Activated T-cell treated with anti-CD3 and anti-CD28 coated beads, Interleukin-2, amount 50 U/mL, for 72 hours (primary cell): ENCODE measurements at regions not wholly inside any gene's neighbourhood (a gene's known extent, or its start where the extent isn't known, plus 50 kb on each side); places are given as distances from the start of the nearest gene placed in this dataset.
"Not testable (repeated sequence)": the region's sequence is repeated elsewhere in the genome, so short reads cannot be mapped to it uniquely, and the experiment has no call there.

Experiments
- ATAC-seq, 2 donors: fragments of 150-1000 bp; cut with Tn5 transposase; replicated peaks in 1 of 2; 2 replicates each; pipeline ENCODE4 v1.10.0; 2021; ENCODE audit warnings: moderate library complexity in 2 of 2, mild to moderate bottlenecking in 1 of 2
- DNase-seq, 2 donors: peaks; one replicate each; pipeline ENCODE4 v3.0.0; 2021 to 2022; ENCODE audit warnings: mixed read lengths in 1 of 2
- H3K27ac Mint-ChIP-seq: one replicate; pipeline ENCODE4 v1.8.0; 2022; ENCODE audit warnings: mild to moderate bottlenecking, moderate library complexity, mixed read lengths
- H3K27me3 Mint-ChIP-seq: one replicate; pipeline ENCODE4 v1.8.0; 2022; ENCODE audit warnings: low read depth, mixed read lengths
- H3K36me3 Mint-ChIP-seq, 2 donors: one replicate each; pipeline ENCODE4 v1.8.0; 2022; ENCODE audit warnings: mixed read lengths in 2 of 2, mild to moderate bottlenecking in 1 of 2; ENCODE audit not compliant: insufficient read depth in 2 of 2
- H3K4me1 Mint-ChIP-seq: one replicate; pipeline ENCODE4 v1.8.0; 2022; ENCODE audit warnings: low read depth, mixed read lengths
- H3K4me3 Mint-ChIP-seq, 2 donors: one replicate each; pipeline ENCODE4 v1.8.0; 2022; ENCODE audit warnings: mild to moderate bottlenecking in 2 of 2, mixed read lengths in 2 of 2, moderate library complexity in 2 of 2
- H3K9me3 Mint-ChIP-seq, 2 donors: one replicate each; pipeline ENCODE4 v1.8.0; 2022; ENCODE audit warnings: mixed read lengths in 2 of 2

GRCh38 chr5:74457876-74458275 is 182.7 kb downstream of the ENC1 start:
- Mint-ChIP-seq H3K27me3 (peaks cover 35% of the 10 kb centered on the region), H3K4me3 (no peak overlapping the region)

GRCh38 chr5:74454263-74455030 is 186.1 kb downstream of the ENC1 start:
- DNase-seq = no peak
- Mint-ChIP-seq H3K4me1 (no peaks in the 10 kb centered on the region), H3K27ac (no peak overlapping the region), H3K36me3 (no peaks in the 10 kb centered on the region), H3K27me3 (peaks cover 29% of the 10 kb centered on the region), H3K4me3 (no peak overlapping the region), H3K9me3 (no peaks in the 10 kb centered on the region)
- no peak for ATAC-seq

More at GRCh38 chr5:74457876-74458275, 182.7 kb downstream of the ENC1 start:
- ATAC-seq (no peak), DNase-seq (no peak)
- Mint-ChIP-seq H3K9me3 (no peaks in the 10 kb centered on the region), H3K4me1 (no peaks in the 10 kb centered on the region), H3K27ac (no peak overlapping the region), H3K36me3 (no peaks in the 10 kb centered on the region)

- Mint-ChIP-seq H3K36me3 (no peaks in the 10 kb centered on the region), H3K27me3 (peaks cover 20% of the 10 kb centered on the region), H3K4me3 (no peak overlapping the region), H3K9me3 (no peaks in the 10 kb centered on the region), H3K4me1 (no peaks in the 10 kb centered on the region), H3K27ac (no peak overlapping the region)
- ATAC-seq (no peak), DNase-seq (no peak)
Observed at GRCh38 chr5:74452856-74453255, 187.7 kb downstream of the ENC1 start.

DNA sequence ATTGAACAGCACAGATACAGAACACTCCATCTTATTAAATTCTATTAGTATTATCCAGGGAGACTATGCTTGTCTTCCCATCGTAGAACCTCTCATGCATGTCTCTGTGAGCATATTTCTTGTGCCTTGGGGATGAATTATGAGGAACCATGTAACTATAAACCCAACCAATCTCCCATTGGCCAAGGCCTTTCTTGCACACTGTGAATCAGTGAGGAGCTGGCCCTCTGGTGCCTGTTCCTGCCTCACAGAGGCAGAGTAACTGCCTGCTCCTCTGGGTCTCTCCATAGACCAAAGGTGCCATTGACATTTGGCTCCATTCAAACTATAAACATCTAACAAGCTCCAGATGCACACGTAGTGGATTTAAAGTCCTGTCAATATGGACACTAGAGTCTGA is 190.4 kb downstream of the ENC1 start:
- Mint-ChIP-seq H3K9me3 (no peaks in the 10 kb centered on the region), H3K27ac (no peak overlapping the region), H3K4me1 (no peaks in the 10 kb centered on the region), H3K4me3 (no peak overlapping the region), H3K27me3 (peaks cover 19% of the 10 kb centered on the region), H3K36me3 (no peaks in the 10 kb centered on the region)
- DNase-seq (no peak), ATAC-seq (no peak)

GRCh38 chr5:74446725-74447241 is 193.7 kb downstream of the ENC1 start:
- Mint-ChIP-seq H3K27ac (no peak overlapping the region), H3K4me1 (no peaks in the 10 kb centered on the region), H3K27me3 (peaks cover 18% of the 10 kb centered on the region), H3K4me3 (no peak overlapping the region), H3K36me3 (no peaks in the 10 kb centered on the region), H3K9me3 (no peaks in the 10 kb centered on the region)
- ATAC-seq (no peak), DNase-seq (no peak)

- DNase-seq (no peak), ATAC-seq (no peak)
- Mint-ChIP-seq H3K27me3 (peaks cover 33% of the 10 kb centered on the region), H3K9me3 (no peaks in the 10 kb centered on the region), H3K4me3 (no peak overlapping the region), H3K27ac (no peak overlapping the region), H3K36me3 (no peaks in the 10 kb centered on the region), H3K4me1 (no peaks in the 10 kb centered on the region)
Observed at GRCh38 chr5:74442466-74442865, 198.1 kb downstream of the ENC1 start.

DNA sequence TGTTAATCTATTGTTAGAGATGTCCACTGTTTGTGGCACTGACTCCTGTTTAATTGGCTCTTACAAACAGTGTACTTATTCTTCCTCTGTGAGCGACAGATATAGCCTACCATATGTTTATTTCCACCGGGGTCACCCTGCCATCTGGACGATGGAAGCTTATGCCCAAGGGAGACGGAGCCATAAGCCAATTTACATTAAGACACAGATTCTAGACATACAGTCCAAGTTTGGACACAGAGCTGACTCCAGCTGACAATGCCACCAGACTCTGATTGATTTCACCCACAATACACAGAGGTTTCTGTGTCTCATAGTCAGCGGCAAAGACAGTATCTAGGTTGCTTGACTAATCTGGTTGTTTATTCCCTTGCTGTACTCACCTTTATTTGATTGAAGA is 198.9 kb downstream of the ENC1 start:
- no peaks in the 10 kb centered on the region for H3K9me3 Mint-ChIP-seq
- no peaks in the 10 kb centered on the region for H3K4me1 Mint-ChIP-seq
- no peak for DNase-seq
- ATAC-seq = no peak
- H3K27ac Mint-ChIP-seq = no peak overlapping the region
- no peak overlapping the region for H3K4me3 Mint-ChIP-seq
- peaks cover 33% of the 10 kb centered on the region for H3K27me3 Mint-ChIP-seq
- H3K36me3 Mint-ChIP-seq = no peaks in the 10 kb centered on the region

DNA sequence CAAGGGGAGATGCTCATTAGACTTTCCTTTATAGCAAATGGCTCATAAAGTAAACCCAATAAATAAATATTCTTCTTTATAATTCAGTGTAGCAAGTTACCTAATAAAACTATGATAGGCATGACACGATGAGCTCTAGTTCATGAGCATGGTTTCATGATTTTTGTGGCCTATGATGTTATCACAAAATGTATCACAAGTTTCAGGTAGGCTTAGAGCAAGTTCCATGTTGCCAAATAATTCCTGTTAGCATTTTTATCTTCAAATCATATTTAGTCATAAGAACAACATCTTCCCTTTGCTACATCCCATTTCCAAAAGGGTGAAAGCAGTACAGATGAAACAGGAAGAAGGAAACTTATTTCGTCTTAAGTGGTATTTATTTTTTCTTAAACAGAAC is 200.2 kb downstream of the ENC1 start:
- Mint-ChIP-seq H3K27ac (no peak overlapping the region), H3K4me1 (no peaks in the 10 kb centered on the region), H3K27me3 (peaks cover 33% of the 10 kb centered on the region), H3K9me3 (peaks cover 0 to 3% of the 10 kb centered on the region in 2 donors), H3K36me3 (peaks cover 0 to 1% of the 10 kb centered on the region in 2 donors), H3K4me3 (no peak overlapping the region)
- no peak for ATAC-seq
- no peak for DNase-seq

DNA sequence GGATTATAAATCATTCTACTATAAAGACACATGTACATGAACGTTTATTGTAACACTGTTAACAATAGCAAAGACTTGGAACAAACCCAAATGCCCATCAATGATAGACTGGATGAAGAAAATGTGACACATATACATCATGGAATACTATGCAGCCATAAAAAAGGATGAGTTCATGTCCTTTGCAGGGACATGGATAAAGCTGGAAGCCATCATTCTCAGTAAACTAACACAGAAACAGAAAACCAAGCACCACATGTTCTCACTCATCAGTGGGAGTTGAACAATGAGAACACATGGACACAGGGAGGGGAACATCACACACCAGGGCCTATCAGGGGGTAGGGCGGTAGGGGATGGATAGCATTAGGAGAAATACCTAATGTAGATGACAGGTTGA is 202.7 kb downstream of the ENC1 start:
- not testable (repeated sequence) for H3K27ac Mint-ChIP-seq, H3K36me3 Mint-ChIP-seq, H3K4me3 Mint-ChIP-seq, H3K9me3 Mint-ChIP-seq, H3K4me1 Mint-ChIP-seq, ATAC-seq, DNase-seq
- H3K27me3 Mint-ChIP-seq = peaks cover 43% of the 10 kb centered on the region

DNA sequence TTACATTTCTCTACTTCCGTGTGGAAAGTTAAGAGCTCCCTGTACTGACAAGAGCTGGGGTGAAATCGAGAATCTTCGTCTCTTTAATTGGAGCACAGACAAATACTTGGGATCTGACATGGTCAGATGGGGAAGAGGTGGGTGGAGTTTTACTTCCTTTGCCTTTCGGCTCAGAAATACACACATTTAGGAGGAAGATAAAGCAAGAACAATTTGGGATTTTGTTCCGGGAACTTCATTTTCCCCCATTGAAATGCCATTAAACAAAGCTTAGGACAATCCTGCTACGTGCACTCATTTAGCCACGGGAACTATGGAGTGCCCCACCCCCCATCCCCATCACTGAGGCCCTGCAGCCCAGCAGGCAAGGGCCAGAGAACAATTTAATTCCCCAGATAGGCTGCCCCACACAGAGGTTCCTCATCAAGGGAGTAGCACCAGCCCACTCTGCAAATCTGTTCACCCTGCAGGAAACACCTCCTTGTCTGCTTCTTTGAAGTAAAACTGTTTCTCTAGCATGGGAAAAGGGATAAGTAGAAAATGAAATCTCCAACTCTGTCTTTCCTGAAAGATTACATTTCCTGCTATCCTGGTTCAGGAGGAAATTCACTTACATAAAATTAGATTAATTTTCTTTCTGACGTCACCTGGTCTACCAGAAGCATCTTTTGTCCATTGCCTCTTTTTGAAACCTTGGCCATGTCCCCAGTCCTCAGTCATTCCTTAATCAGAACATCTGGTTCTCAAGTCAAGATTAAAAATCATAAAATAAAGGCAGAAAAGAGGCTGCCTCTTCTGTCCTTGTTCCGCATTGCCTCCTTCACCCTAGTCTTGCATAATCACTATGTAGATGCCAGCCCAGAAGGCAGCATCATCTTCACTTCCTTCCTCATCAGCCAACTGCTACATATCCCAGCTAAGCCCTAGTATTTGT is 206.4 kb downstream of the ENC1 start:
- no peak overlapping the region for H3K4me3 Mint-ChIP-seq
- H3K4me1 Mint-ChIP-seq = no peaks in the 10 kb centered on the region
- H3K9me3 Mint-ChIP-seq = peaks cover 2 to 3% of the 10 kb centered on the region in 2 donors
- ATAC-seq (no peak), DNase-seq (no peak)
- peaks cover 1 to 2% of the 10 kb centered on the region in 2 donors for H3K36me3 Mint-ChIP-seq
- peaks cover 61% of the 10 kb centered on the region for H3K27me3 Mint-ChIP-seq
- no peak overlapping the region for H3K27ac Mint-ChIP-seq

- Mint-ChIP-seq H3K36me3 (peaks cover 1 to 2% of the 10 kb centered on the region in 2 donors), H3K4me3 (no peak overlapping the region), H3K4me1 (no peaks in the 10 kb centered on the region), H3K27ac (no peak overlapping the region), H3K27me3 (peaks cover 55% of the 10 kb centered on the region), H3K9me3 (peaks cover 2 to 3% of the 10 kb centered on the region in 2 donors)
- DNase-seq = no peak
- ATAC-seq = no peak
Observed at GRCh38 chr5:74433255-74433895, 207.2 kb downstream of the ENC1 start.

GRCh38 chr5:74432721-74433120 is 207.8 kb downstream of the ENC1 start:
- Mint-ChIP-seq H3K4me1 (no peaks in the 10 kb centered on the region), H3K36me3 (peaks cover 1 to 2% of the 10 kb centered on the region in 2 donors), H3K27me3 (peaks cover 55% of the 10 kb centered on the region), H3K27ac (no peak overlapping the region), H3K4me3 (no peak overlapping the region), H3K9me3 (peaks cover 2 to 3% of the 10 kb centered on the region in 2 donors)
- no peak for DNase-seq
- ATAC-seq = no peak

DNA sequence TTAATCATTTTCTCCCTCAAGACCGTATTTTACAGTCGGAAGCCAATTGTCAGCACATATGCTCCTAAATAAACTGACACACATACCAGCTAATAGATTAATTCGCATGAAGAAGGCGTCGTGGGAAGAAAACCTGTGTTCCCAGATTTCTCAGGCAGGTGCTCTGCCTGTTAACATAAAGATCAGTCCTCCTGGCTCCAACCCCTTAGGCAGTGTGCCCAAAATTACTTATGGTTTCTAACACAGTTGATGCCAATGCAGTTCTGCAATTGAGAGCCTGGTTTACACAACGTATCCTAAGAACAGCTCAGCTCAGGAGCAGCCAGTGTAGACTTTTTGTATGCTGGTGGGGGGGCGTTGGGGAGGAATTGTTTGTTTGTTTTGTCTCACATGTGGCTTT is 208.3 kb downstream of the ENC1 start:
- no peak for ATAC-seq
- H3K36me3 Mint-ChIP-seq = peaks cover 1 to 2% of the 10 kb centered on the region in 2 donors
- H3K4me1 Mint-ChIP-seq = no peaks in the 10 kb centered on the region
- H3K27ac Mint-ChIP-seq = no peak overlapping the region
- H3K27me3 Mint-ChIP-seq = peaks cover 55% of the 10 kb centered on the region
- H3K9me3 Mint-ChIP-seq = peaks cover 2 to 3% of the 10 kb centered on the region in 2 donors
- H3K4me3 Mint-ChIP-seq = no peak overlapping the region
- no peak for DNase-seq
